ENCODE measurements at regions not wholly inside any gene's neighbourhood (a gene's known extent, or its start where the extent isn't known, plus 50 kb on each side); places are given as distances from the start of the nearest gene placed in this dataset.

DNA sequence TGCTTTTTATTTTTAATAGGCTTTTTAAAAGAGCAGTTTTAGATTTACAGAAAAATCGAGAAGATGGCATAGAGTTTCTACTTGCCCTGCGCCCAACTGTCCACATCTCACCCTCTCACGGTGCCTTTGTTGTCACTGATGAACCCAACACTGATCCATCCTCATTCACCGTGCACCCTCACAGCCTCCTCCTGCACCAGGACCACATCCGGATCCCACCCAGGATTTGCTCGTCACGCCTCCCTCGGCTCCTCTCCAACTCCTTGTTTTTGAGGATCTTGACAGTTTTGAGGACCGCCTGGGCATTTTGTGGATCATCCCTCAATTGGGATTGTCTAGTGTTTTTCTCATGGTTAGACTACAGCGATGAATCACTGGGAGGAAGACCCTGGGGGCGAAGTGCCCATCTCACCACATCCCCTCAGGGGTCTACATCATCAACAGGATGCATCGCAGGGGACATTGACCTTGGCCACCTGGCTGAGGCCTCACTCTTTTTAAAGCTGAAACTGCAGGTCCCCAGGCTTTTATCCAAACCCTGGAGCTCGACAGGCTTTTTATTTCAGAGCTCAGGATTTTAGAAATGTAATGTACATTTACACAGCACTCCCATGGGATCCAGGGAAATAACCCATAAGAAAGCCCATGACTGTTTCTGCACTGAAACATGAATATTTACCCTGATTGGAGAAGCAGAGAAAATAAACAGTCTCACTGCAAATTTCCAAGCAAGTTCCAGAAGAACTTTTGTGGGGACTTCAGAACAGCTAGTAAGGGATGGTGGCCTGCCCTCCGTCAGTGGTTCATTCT is 71.8 kb upstream of the ZNF469 start:
- TF ChIP-seq ZBTB17 (CRISPR knock-in tag; IDR thresholded peaks at IDR 0.05) (no peak), POLR2A (conservative IDR thresholded peaks at IDR 0.05) (no peak), EP300 (IDR thresholded peaks at IDR 0.05; ENCODE audit: low read length) (no peak), RAD21 (CRISPR knock-in tag; conservative IDR thresholded peaks at IDR 0.05 in 1 of 2, IDR thresholded peaks at IDR 0.05 in 1 of 2) (no peak), KDM1A (IDR thresholded peaks at IDR 0.05) (no peak), ARID1B (IDR thresholded peaks at IDR 0.05) (no peak), ZNF274 (IDR thresholded peaks at IDR 0.05; ENCODE audit: borderline replicate concordance, low read depth, low read length) (no peak), ZNF644 (tag; IDR thresholded peaks at IDR 0.05; ENCODE audit: low read depth) (no peak), MAZ (CRISPR knock-in tag; conservative IDR thresholded peaks at IDR 0.05 in 1 of 2, IDR thresholded peaks at IDR 0.05 in 1 of 2) (no peak), CBX8 (IDR thresholded peaks at IDR 0.05; ENCODE audit: borderline replicate concordance, extremely low read depth, low read depth, low read length, poor library complexity, severe bottlenecking) (no peak)
- TF ChIP-seq, protein P1, sequence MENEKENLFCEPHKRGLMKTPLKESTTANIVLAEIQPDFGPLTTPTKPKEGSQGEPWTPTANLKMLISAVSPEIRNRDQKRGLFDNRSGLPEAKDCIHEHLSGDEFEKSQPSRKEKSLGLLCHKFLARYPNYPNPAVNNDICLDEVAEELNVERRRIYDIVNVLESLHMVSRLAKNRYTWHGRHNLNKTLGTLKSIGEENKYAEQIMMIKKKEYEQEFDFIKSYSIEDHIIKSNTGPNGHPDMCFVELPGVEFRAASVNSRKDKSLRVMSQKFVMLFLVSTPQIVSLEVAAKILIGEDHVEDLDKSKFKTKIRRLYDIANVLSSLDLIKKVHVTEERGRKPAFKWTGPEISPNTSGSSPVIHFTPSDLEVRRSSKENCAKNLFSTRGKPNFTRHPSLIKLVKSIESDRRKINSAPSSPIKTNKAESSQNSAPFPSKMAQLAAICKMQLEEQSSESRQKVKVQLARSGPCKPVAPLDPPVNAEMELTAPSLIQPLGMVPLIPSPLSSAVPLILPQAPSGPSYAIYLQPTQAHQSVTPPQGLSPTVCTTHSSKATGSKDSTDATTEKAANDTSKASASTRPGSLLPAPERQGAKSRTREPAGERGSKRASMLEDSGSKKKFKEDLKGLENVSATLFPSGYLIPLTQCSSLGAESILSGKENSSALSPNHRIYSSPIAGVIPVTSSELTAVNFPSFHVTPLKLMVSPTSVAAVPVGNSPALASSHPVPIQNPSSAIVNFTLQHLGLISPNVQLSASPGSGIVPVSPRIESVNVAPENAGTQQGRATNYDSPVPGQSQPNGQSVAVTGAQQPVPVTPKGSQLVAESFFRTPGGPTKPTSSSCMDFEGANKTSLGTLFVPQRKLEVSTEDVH (IDR thresholded peaks at IDR 0.05; ENCODE audit: low read depth, partially characterized antibody): no peak
- TF ChIP-seq, protein P2, sequence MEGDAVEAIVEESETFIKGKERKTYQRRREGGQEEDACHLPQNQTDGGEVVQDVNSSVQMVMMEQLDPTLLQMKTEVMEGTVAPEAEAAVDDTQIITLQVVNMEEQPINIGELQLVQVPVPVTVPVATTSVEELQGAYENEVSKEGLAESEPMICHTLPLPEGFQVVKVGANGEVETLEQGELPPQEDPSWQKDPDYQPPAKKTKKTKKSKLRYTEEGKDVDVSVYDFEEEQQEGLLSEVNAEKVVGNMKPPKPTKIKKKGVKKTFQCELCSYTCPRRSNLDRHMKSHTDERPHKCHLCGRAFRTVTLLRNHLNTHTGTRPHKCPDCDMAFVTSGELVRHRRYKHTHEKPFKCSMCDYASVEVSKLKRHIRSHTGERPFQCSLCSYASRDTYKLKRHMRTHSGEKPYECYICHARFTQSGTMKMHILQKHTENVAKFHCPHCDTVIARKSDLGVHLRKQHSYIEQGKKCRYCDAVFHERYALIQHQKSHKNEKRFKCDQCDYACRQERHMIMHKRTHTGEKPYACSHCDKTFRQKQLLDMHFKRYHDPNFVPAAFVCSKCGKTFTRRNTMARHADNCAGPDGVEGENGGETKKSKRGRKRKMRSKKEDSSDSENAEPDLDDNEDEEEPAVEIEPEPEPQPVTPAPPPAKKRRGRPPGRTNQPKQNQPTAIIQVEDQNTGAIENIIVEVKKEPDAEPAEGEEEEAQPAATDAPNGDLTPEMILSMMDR (IDR thresholded peaks at IDR 0.05 in 2 of 3, conservative IDR thresholded peaks at IDR 0.05 in 1 of 3; ENCODE audit: insufficient read depth in 2 of 3, low read depth in 1 of 3, low read length in 3 of 3): no peak
- TF ChIP-seq, protein P3, sequence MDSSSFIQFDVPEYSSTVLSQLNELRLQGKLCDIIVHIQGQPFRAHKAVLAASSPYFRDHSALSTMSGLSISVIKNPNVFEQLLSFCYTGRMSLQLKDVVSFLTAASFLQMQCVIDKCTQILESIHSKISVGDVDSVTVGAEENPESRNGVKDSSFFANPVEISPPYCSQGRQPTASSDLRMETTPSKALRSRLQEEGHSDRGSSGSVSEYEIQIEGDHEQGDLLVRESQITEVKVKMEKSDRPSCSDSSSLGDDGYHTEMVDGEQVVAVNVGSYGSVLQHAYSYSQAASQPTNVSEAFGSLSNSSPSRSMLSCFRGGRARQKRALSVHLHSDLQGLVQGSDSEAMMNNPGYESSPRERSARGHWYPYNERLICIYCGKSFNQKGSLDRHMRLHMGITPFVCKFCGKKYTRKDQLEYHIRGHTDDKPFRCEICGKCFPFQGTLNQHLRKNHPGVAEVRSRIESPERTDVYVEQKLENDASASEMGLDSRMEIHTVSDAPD (CRISPR knock-in tag; IDR thresholded peaks at IDR 0.05): no peak
- TF ChIP-seq, protein P4, sequence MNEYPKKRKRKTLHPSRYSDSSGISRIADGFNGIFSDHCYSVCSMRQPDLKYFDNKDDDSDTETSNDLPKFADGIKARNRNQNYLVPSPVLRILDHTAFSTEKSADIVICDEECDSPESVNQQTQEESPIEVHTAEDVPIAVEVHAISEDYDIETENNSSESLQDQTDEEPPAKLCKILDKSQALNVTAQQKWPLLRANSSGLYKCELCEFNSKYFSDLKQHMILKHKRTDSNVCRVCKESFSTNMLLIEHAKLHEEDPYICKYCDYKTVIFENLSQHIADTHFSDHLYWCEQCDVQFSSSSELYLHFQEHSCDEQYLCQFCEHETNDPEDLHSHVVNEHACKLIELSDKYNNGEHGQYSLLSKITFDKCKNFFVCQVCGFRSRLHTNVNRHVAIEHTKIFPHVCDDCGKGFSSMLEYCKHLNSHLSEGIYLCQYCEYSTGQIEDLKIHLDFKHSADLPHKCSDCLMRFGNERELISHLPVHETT (CRISPR knock-in tag; conservative IDR thresholded peaks at IDR 0.05 in 1 of 2, IDR thresholded peaks at IDR 0.05 in 1 of 2): no peak

Data from K562 (cell line).